ENCODE measurements at regions not wholly inside any gene's neighbourhood (a gene's known extent, or its start where the extent isn't known, plus 50 kb on each side); places are given as distances from the start of the nearest gene placed in this dataset.

DNA sequence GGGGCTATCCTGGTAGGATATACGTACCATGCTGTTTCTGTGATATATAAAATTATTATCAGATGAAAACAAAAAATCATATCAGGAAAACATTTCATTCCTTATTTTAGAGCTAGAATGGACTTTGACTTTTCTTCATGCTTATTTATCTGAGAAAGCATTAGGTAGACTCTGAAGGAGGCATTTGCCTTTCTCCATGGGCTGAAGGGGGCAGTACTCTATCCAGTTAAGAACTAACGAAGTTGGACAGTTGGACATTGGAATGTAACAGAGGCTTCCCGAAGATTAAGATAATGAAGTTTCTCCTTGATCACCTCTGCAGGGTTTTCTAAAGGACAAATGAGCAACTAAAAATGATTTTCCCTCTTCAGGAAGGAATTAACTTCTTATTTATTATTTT, 233.9 kb downstream of the SAMD5 start:
- ChIA-PET POLR2A (no interaction called here), RAD21 (ENCODE audit: low non-redundant PET in 1 of 2, low total read pairs in 2 of 2, uncharacterized antibody in 2 of 2, unreplicated experiment in 2 of 2) (no interaction called here), CTCF (no interaction called here)
- H3K9ac ChIP-seq (ENCODE audit: low read length): no peak overlapping the region
- H3K9me2 ChIP-seq (ENCODE audit: insufficient read depth): no peaks in the 10 kb centered on the region
- H3K9me3 ChIP-seq (ENCODE audit: control insufficient read depth in 1 of 2, insufficient read depth in 1 of 2, low read depth in 1 of 2, low read length in 2 of 2): no peaks in the 10 kb centered on the region
- H4K20me1 ChIP-seq (ENCODE audit: insufficient read depth): no peaks in the 10 kb centered on the region
- TF ChIP-seq, protein P1, sequence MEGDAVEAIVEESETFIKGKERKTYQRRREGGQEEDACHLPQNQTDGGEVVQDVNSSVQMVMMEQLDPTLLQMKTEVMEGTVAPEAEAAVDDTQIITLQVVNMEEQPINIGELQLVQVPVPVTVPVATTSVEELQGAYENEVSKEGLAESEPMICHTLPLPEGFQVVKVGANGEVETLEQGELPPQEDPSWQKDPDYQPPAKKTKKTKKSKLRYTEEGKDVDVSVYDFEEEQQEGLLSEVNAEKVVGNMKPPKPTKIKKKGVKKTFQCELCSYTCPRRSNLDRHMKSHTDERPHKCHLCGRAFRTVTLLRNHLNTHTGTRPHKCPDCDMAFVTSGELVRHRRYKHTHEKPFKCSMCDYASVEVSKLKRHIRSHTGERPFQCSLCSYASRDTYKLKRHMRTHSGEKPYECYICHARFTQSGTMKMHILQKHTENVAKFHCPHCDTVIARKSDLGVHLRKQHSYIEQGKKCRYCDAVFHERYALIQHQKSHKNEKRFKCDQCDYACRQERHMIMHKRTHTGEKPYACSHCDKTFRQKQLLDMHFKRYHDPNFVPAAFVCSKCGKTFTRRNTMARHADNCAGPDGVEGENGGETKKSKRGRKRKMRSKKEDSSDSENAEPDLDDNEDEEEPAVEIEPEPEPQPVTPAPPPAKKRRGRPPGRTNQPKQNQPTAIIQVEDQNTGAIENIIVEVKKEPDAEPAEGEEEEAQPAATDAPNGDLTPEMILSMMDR (IDR thresholded peaks at IDR 0.05 in 2 of 3, conservative IDR thresholded peaks at IDR 0.05 in 1 of 3; ENCODE audit: borderline replicate concordance in 1 of 3, insufficient read depth in 1 of 3, low read depth in 2 of 3, low read length in 2 of 3): peak in 1 of 3 experiments; percentile 24; a peak in 1 of 6 replicates
- TF ChIP-seq POLR2A (IDR thresholded peaks at IDR 0.05; ENCODE audit: borderline replicate concordance, extremely low read depth, insufficient read depth, insufficient read length) (no peak), RAD21 (IDR thresholded peaks at IDR 0.05; ENCODE audit: low read depth) (0 out of 2 replicates have a peak, but pooled peaks have one; percentile 14)
- H3K36me3 ChIP-seq (ENCODE audit: control insufficient read depth in 1 of 2, insufficient read depth in 2 of 2, low read length in 2 of 2): no peaks in the 10 kb centered on the region
- no peak overlapping the region for H3K4me3 ChIP-seq (replicated peaks in 1 of 2; ENCODE audit: low read depth in 1 of 2, low read length in 2 of 2)
- no peaks in the 10 kb centered on the region for H3K27me3 ChIP-seq (ENCODE audit: insufficient read depth, low read length)
- intact Hi-C loops (cut with micrococcal nuclease): no loop called here
- H3K79me2 ChIP-seq (ENCODE audit: insufficient read depth, low read length): no peaks in the 10 kb centered on the region
- H3K27ac ChIP-seq (ENCODE audit: low read depth, low read length): no peak overlapping the region
- BruUV-seq (replicated peaks): no TSS peak
- no peaks in the 10 kb centered on the region for H3K4me1 ChIP-seq (ENCODE audit: control insufficient read depth in 1 of 2, insufficient read depth in 2 of 2, low read length in 2 of 2)
- H3K4me2 ChIP-seq (ENCODE audit: low read length): no peak overlapping the region
- H2AFZ ChIP-seq (ENCODE audit: low read depth, low read length, poor library complexity, severe bottlenecking): no peak overlapping the region
- ATAC-seq: no peak
- DNase-seq (ENCODE audit: low read depth, low spot score): no peak

DNA sequence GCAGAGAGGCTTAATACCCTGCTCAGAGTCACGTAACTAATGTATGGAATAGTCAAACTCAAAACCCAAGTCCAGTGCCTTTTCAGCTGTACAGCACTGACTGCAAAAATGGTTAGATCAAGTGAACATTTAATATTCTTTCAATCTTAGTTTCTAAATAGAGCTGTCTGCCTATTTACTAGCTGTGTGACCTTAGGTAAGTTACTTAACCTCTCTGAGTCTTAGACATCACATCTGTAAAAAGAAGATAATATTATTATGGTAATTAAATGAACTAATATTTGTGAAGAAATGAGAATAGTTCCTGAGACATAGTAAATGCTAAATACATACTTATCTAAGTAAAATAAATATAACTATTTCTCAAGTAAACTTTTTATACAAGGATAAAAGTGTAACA, 235.5 kb downstream of the SAMD5 start:
- ChIA-PET CTCF (no interaction called here), RAD21 (ENCODE audit: low non-redundant PET in 1 of 2, low total read pairs in 2 of 2, uncharacterized antibody in 2 of 2, unreplicated experiment in 2 of 2) (no interaction called here), POLR2A (no interaction called here)
- ATAC-seq: no peak
- Histone ChIP-seq H3K4me1 (ENCODE audit: control insufficient read depth in 1 of 2, insufficient read depth in 2 of 2, low read length in 2 of 2) (no peaks in the 10 kb centered on the region), H4K20me1 (ENCODE audit: insufficient read depth) (no peaks in the 10 kb centered on the region), H3K4me3 (replicated peaks in 1 of 2; ENCODE audit: low read depth in 1 of 2, low read length in 2 of 2) (no peak overlapping the region), H3K9ac (ENCODE audit: low read length) (no peak overlapping the region), H3K9me3 (ENCODE audit: control insufficient read depth in 1 of 2, insufficient read depth in 1 of 2, low read depth in 1 of 2, low read length in 2 of 2) (no peaks in the 10 kb centered on the region), H3K4me2 (ENCODE audit: low read length) (no peak overlapping the region), H3K79me2 (ENCODE audit: insufficient read depth, low read length) (no peaks in the 10 kb centered on the region), H3K27ac (ENCODE audit: low read depth, low read length) (no peak overlapping the region), H3K36me3 (ENCODE audit: control insufficient read depth in 1 of 2, insufficient read depth in 2 of 2, low read length in 2 of 2) (no peaks in the 10 kb centered on the region), H2AFZ (ENCODE audit: low read depth, low read length, poor library complexity, severe bottlenecking) (no peak overlapping the region), H3K27me3 (ENCODE audit: insufficient read depth, low read length) (no peaks in the 10 kb centered on the region), H3K9me2 (ENCODE audit: insufficient read depth) (no peaks in the 10 kb centered on the region)
- DNase-seq (ENCODE audit: low read depth, low spot score): no peak
- intact Hi-C loops (cut with micrococcal nuclease): no loop called here
- BruUV-seq (replicated peaks): no TSS peak
- TF ChIP-seq ZFX (IDR thresholded peaks at IDR 0.05): no peak
- no peak for TF ChIP-seq TCF7L2 (IDR thresholded peaks at IDR 0.05; ENCODE audit: borderline replicate concordance, extremely low read depth, insufficient read depth, insufficient read length)
- TF ChIP-seq FOSL1 (IDR thresholded peaks at IDR 0.05; ENCODE audit: low read depth): no peak
- no peak for TF ChIP-seq SRF (IDR thresholded peaks at IDR 0.05; ENCODE audit: low read depth)
- TF ChIP-seq ELF1 (IDR thresholded peaks at IDR 0.05; ENCODE audit: borderline replicate concordance, low read depth): no peak
- TF ChIP-seq, protein P2, sequence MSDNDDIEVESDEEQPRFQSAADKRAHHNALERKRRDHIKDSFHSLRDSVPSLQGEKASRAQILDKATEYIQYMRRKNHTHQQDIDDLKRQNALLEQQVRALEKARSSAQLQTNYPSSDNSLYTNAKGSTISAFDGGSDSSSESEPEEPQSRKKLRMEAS (IDR thresholded peaks at IDR 0.05): no peak
- TF ChIP-seq CBX3 (IDR thresholded peaks at IDR 0.05; ENCODE audit: low read depth): no peak
- TF ChIP-seq YY1 (IDR thresholded peaks at IDR 0.05; ENCODE audit: extremely low read depth, insufficient replicate concordance, low read depth, low read length): no peak
- no peak for TF ChIP-seq EZH2 (IDR thresholded peaks at IDR 0.05)
- no peak for TF ChIP-seq EZH2phosphoT487 (IDR thresholded peaks at IDR 0.05; ENCODE audit: borderline replicate concordance)
- no peak for TF ChIP-seq SP1 (IDR thresholded peaks at IDR 0.05; ENCODE audit: low read depth)
- no peak for TF ChIP-seq CEBPB (IDR thresholded peaks at IDR 0.05; ENCODE audit: low read depth)
- TF ChIP-seq EGR1 (IDR thresholded peaks at IDR 0.05; ENCODE audit: low read depth): no peak
- TF ChIP-seq REST (IDR thresholded peaks at IDR 0.05; ENCODE audit: low read depth): no peak
- no peak for TF ChIP-seq SIN3A (IDR thresholded peaks at IDR 0.05; ENCODE audit: low read depth)
- TF ChIP-seq, protein P3, sequence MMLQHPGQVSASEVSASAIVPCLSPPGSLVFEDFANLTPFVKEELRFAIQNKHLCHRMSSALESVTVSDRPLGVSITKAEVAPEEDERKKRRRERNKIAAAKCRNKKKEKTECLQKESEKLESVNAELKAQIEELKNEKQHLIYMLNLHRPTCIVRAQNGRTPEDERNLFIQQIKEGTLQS (IDR thresholded peaks at IDR 0.05): no peak
